GM12878 (cell line): ENCODE measurements at regions not wholly inside any gene's neighbourhood (a gene's known extent, or its start where the extent isn't known, plus 50 kb on each side); places are given as distances from the start of the nearest gene placed in this dataset.

Experiments used
- ATAC-seq: fragments of 200-7000 bp; cut with Tn5 transposase; 3 replicates; pipeline ENCODE4 v1.9.1; 2020; ENCODE audit warnings: mild to moderate bottlenecking, moderate library complexity
- BruUV-seq: library from RNA; stranded (reverse); fragments of 400-500 nt; replicated peaks from 2 replicates; lab custom pipeline; 2021; lab: Mats Ljungman, UMichigan
- CTCF ChIA-PET: fragments of 300-600 bp; sonication (Branson Sonifier 250); formaldehyde crosslinking; extraction: SDS; loops from one replicate; lab custom pipeline; 2021; ENCODE audit warnings: inconsistent platforms; lab: Yijun Ruan, JAX
- POLR2A ChIA-PET: fragments of 350-600 bp; formaldehyde crosslinking; extraction: SDS; loops from one replicate; lab custom pipeline; 2021; ENCODE audit warnings: inconsistent platforms; lab: Charles Lee
- RAD21 ChIA-PET: fragments of 300-600 bp; sonication (Branson Sonifier 250); formaldehyde crosslinking; loops from one replicate; lab custom pipeline; 2023; ENCODE audit warnings: antibody characterized with exemption; ENCODE audit not compliant: unreplicated experiment; lab: Charles Lee
- SMC1A ChIA-PET: fragments of 300-600 bp; sonication (Branson Sonifier 250); formaldehyde crosslinking; loops from one replicate; lab custom pipeline; 2023; ENCODE audit not compliant: unreplicated experiment, uncharacterized antibody; lab: Charles Lee
- DNase-seq: peaks from one replicate; pipeline ENCODE4 v3.0.0-alpha.2; 2011; ENCODE audit warnings: low read depth, low spot score
- FAIRE-seq: peaks from 3 replicates; lab custom pipeline; 2011; peaks lifted over from hg19 to GRCh38; lab: Jason Lieb, UNC
- H2AFZ ChIP-seq: 2 replicates; pipeline ENCODE4 v1.6.0; 2011; ENCODE audit warnings: low read depth, low read length, control low read depth; ENCODE audit not compliant: control insufficient read depth
- H3K27ac ChIP-seq: 2 replicates; pipeline ENCODE4 v1.5.1; 2011; ENCODE audit warnings: control low read depth; ENCODE audit not compliant: control insufficient read depth, insufficient read depth
- H3K27me3 ChIP-seq, 2 experiments: replicated peaks in 1 of 2; 2 replicates each; pipeline versions ENCODE4 v1.6.0 to v1.6.1; 2011; ENCODE audit warnings: low read length in 1 of 2; ENCODE audit not compliant: control insufficient read depth in 2 of 2, insufficient read depth in 2 of 2
- H3K36me3 ChIP-seq, 2 experiments: 2 replicates each; pipeline ENCODE4 v1.5.1; 2011; ENCODE audit warnings: low read length in 1 of 2; ENCODE audit not compliant: control insufficient read depth in 2 of 2, insufficient read depth in 2 of 2
- H3K4me1 ChIP-seq: 2 replicates; pipeline ENCODE4 v1.6.1; 2011; ENCODE audit warnings: mild to moderate bottlenecking, low read length, moderate library complexity, mixed read lengths; ENCODE audit not compliant: control insufficient read depth, insufficient read depth
- H3K4me2 ChIP-seq: 2 replicates; pipeline ENCODE4 v1.6.0; 2011; ENCODE audit warnings: control low read depth; ENCODE audit not compliant: control insufficient read depth, insufficient read depth
- H3K4me3 ChIP-seq: fragments of 200-600 bp; sonication (generic); 2 replicates; pipeline ENCODE4 v1.5.1; 2016
- H3K79me2 ChIP-seq: 2 replicates; pipeline ENCODE4 v1.6.0; 2011; ENCODE audit warnings: low read length; ENCODE audit not compliant: control insufficient read depth, insufficient read depth
- H3K9ac ChIP-seq: 2 replicates; pipeline ENCODE4 v1.8.0; 2011; ENCODE audit warnings: low read length, control low read depth, mixed read lengths; ENCODE audit not compliant: control insufficient read depth, insufficient read depth
- H3K9me3 ChIP-seq: replicated peaks from 3 replicates; pipeline ENCODE4 v1.5.1; 2011; ENCODE audit warnings: mild to moderate bottlenecking, low read length; ENCODE audit not compliant: control insufficient read depth, insufficient read depth
- H4K20me1 ChIP-seq: 2 replicates; pipeline ENCODE4 v1.6.0; 2011; ENCODE audit not compliant: control insufficient read depth, insufficient read depth
- CHD1 ChIP-seq: IDR thresholded peaks from 2 replicates; pipeline ENCODE4 v1.6.1; 2012; ENCODE audit warnings: low read depth, low read length, improper control_type of control experiment
- E2F8 ChIP-seq: fragments of 450-650 bp; IDR thresholded peaks from 2 replicates; pipeline ENCODE4 v1.6.1; 2018; ENCODE audit warnings: mild to moderate bottlenecking, low read depth, moderate library complexity; ENCODE audit not compliant: partially characterized antibody
- EED ChIP-seq: sonication (generic); IDR thresholded peaks from 2 replicates; pipeline ENCODE4 v1.6.1; 2016; ENCODE audit warnings: antibody characterized with exemption, low read depth
- ETV6 ChIP-seq, 2 experiments: fragments of 450-650 bp in 1 of 2; IDR thresholded peaks in 1 of 2; conservative IDR thresholded peaks in 1 of 2; 2 replicates each; pipeline ENCODE4 v1.6.1; 2014; ENCODE audit warnings: antibody characterized with exemption in 1 of 2, borderline replicate concordance in 1 of 2, low read depth in 1 of 2, mild to moderate bottlenecking in 1 of 2, moderate library complexity in 1 of 2
- FOS ChIP-seq: IDR thresholded peaks from 3 replicates; pipeline ENCODE4 v1.6.1; 2011; ENCODE audit warnings: borderline replicate concordance; ENCODE audit not compliant: insufficient read length; ENCODE audit errors: extremely low read depth
- HSF1 ChIP-seq: fragments of 150-350 bp; IDR thresholded peaks from 2 replicates; pipeline ENCODE4 v1.6.1; 2014; ENCODE audit warnings: mild to moderate bottlenecking, low read depth, low read length
- MYB ChIP-seq: fragments of 150-350 bp; IDR thresholded peaks from 2 replicates; pipeline ENCODE4 v1.6.1; 2014; ENCODE audit warnings: mild to moderate bottlenecking, low read depth, low read length, borderline replicate concordance
- NFXL1 ChIP-seq: fragments of 450-650 bp; IDR thresholded peaks from 2 replicates; pipeline ENCODE4 v1.6.1; 2017; ENCODE audit warnings: antibody characterized with exemption, mild to moderate bottlenecking, borderline replicate concordance
- NRF1 ChIP-seq: conservative IDR thresholded peaks from 2 replicates; pipeline ENCODE4 v1.6.1; 2011; ENCODE audit warnings: mild to moderate bottlenecking, low read depth, low read length, improper control_type of control experiment
- POU2F2 ChIP-seq: IDR thresholded peaks from 3 replicates; pipeline ENCODE4 v1.6.1; 2011; ENCODE audit warnings: low read depth, mild to moderate bottlenecking, low read length, borderline replicate concordance
- USF1 ChIP-seq: IDR thresholded peaks from 2 replicates; pipeline ENCODE4 v1.6.1; 2011; ENCODE audit warnings: borderline replicate concordance, low read depth, mild to moderate bottlenecking, moderate library complexity, mixed read lengths, low read length; ENCODE audit not compliant: insufficient read depth; ENCODE audit errors: extremely low read length
- USF2 ChIP-seq: IDR thresholded peaks from 2 replicates; pipeline ENCODE4 v1.6.1; 2011; ENCODE audit warnings: low read depth, low read length, improper control_type of control experiment, borderline replicate concordance
- YBX1 ChIP-seq: fragments of 450-650 bp; IDR thresholded peaks from 2 replicates; pipeline ENCODE4 v1.6.1; 2016; ENCODE audit warnings: antibody characterized with exemption
- ZBED1 ChIP-seq: IDR thresholded peaks from 2 replicates; pipeline ENCODE4 v1.6.1; 2016; ENCODE audit warnings: borderline replicate concordance
- ZNF274 ChIP-seq: IDR thresholded peaks from one replicate; pipeline ENCODE4 v1.8.0; 2011; ENCODE audit not compliant: insufficient read length, insufficient read depth
- WGBS: methylation state at CpG from one replicate; pipeline ENCODE4 v1.1.6; 2016; ENCODE audit warnings: low lambda C conversion rate; ENCODE audit not compliant: insufficient replicate concordance, insufficient coverage; ENCODE audit errors: missing lambda C conversion rate; 5-methylcytosine and 5-hydroxymethylcytosine counted together
- in situ Hi-C: fragments of 300-500 bp; cut with MboI; formaldehyde crosslinking; loops from 9 replicates; pipeline ENCODE4 v1.14.3; 2018; ENCODE audit warnings: mixed read lengths
- intact Hi-C: fragments of 100-400 bp; cut with micrococcal nuclease; formaldehyde crosslinking; loops from one replicate; pipeline ENCODE4 v1.14.2; 2022; ENCODE audit not compliant: unreplicated experiment

- TF ChIP-seq EED, result no peak
- TF ChIP-seq MYB, result no peak
- TF ChIP-seq HSF1, result no peak
Measured at GRCh38 chr2:6454286-6454990, 411.3 kb downstream of the CMPK2 start (continued).

GRCh38 chr2:6459138-6459537, 406.6 kb downstream of the CMPK2 start:
- ATAC-seq (no peak), FAIRE-seq (no peak), DNase-seq (no peak)
- Histone ChIP-seq H2AFZ (no peak overlapping the region), H4K20me1 (no peaks in the 10 kb centered on the region), H3K9me3 (no peaks in the 10 kb centered on the region; the same call in 1 of the 3 replicates), H3K36me3 (no peaks in the 10 kb centered on the region), H3K4me2 (no peak overlapping the region), H3K4me1 (no peaks in the 10 kb centered on the region), H3K79me2 (no peaks in the 10 kb centered on the region), H3K27ac (no peak overlapping the region), H3K27me3 (no peaks in the 10 kb centered on the region), H3K9ac (no peak overlapping the region), H3K4me3 (no peak overlapping the region)
- ChIA-PET RAD21 (no interaction called here), CTCF (no interaction called here), POLR2A (no interaction called here), SMC1A (no interaction called here)
- in situ Hi-C loops (no loop called here), intact Hi-C loops (no loop called here)
- TF ChIP-seq ETV6 (conservative IDR thresholded peaks at IDR 0.05 in 1 of 2, IDR thresholded peaks at IDR 0.05 in 1 of 2; ENCODE audit: borderline replicate concordance in 1 of 2, low read depth in 1 of 2), result no peak
- TF ChIP-seq POU2F2, result no peak
- TF ChIP-seq YBX1, result no peak
- no peak for TF ChIP-seq USF1
- no peak for TF ChIP-seq FOS
- no peak for TF ChIP-seq CHD1
- TF ChIP-seq USF2, result no peak
- no peak for TF ChIP-seq ZBED1
- no peak for TF ChIP-seq ZNF274
- TF ChIP-seq NFXL1, result no peak
- no peak for TF ChIP-seq NRF1
- no peak for TF ChIP-seq E2F8
- WGBS, result 39% methylated on average over 13 of the region's 13 CpGs
- BruUV-seq, result no TSS peak
